ENCODE measurements at regions not wholly inside any gene's neighbourhood (a gene's known extent, or its start where the extent isn't known, plus 50 kb on each side); places are given as distances from the start of the nearest gene placed in this dataset.

GRCh38 chr4:65893957-65894755 lies 223.9 kb upstream of the EPHA5 start:
- no peak for DNase-seq (ENCODE audit: low spot score)

- DNase-seq (ENCODE audit: low spot score), result no peak
These were observed 223.0 kb upstream of the EPHA5 start for GRCh38 chr4:65893271-65893670.

GRCh38 chr4:65880594-65880993 lies 210.3 kb upstream of the EPHA5 start:
- DNase-seq (ENCODE audit: low spot score), result no peak

GRCh38 chr4:65868096-65868824 lies 198.0 kb upstream of the EPHA5 start:
- no peak for DNase-seq (ENCODE audit: low spot score)

- peak; percentile 25 for DNase-seq (ENCODE audit: low spot score)
These were observed 195.2 kb upstream of the EPHA5 start for GRCh38 chr4:65865489-65865888.

- no peak for DNase-seq (ENCODE audit: low spot score)
These were observed 191.7 kb upstream of the EPHA5 start for GRCh38 chr4:65861993-65862392.

- DNase-seq (ENCODE audit: low spot score), result no peak
These were observed 175.0 kb upstream of the EPHA5 start for GRCh38 chr4:65845199-65845773.

- no peak for DNase-seq (ENCODE audit: low spot score)
These were observed 169.1 kb upstream of the EPHA5 start for GRCh38 chr4:65839164-65839931.

GRCh38 chr4:65834707-65835106 lies 164.4 kb upstream of the EPHA5 start:
- DNase-seq (ENCODE audit: low spot score), result no peak

GRCh38 chr4:65831828-65832227 lies 161.5 kb upstream of the EPHA5 start:
- DNase-seq (ENCODE audit: low spot score), result no peak

GRCh38 chr4:65825116-65825753 lies 154.9 kb upstream of the EPHA5 start:
- DNase-seq (ENCODE audit: low spot score), result peak; percentile 4

GRCh38 chr4:65819192-65819591 lies 148.9 kb upstream of the EPHA5 start:
- DNase-seq (ENCODE audit: low spot score), result no peak

- no peak for DNase-seq (ENCODE audit: low spot score)
These were observed 135.6 kb upstream of the EPHA5 start for GRCh38 chr4:65805936-65806335.

- DNase-seq (ENCODE audit: low spot score), result no peak
These were observed 129.2 kb upstream of the EPHA5 start for GRCh38 chr4:65799513-65799912.

GRCh38 chr4:65798498-65799127 lies 128.3 kb upstream of the EPHA5 start:
- DNase-seq (ENCODE audit: low spot score), result no peak

- DNase-seq (ENCODE audit: low spot score), result no peak
These were observed 121.6 kb upstream of the EPHA5 start for GRCh38 chr4:65791812-65792308.

GRCh38 chr4:65791111-65791811 lies 121.0 kb upstream of the EPHA5 start:
- no peak for DNase-seq (ENCODE audit: low spot score)

- no peak for DNase-seq (ENCODE audit: low spot score)
These were observed 119.5 kb upstream of the EPHA5 start for GRCh38 chr4:65789805-65790204.

GRCh38 chr4:65789341-65789740 lies 119.1 kb upstream of the EPHA5 start:
- DNase-seq (ENCODE audit: low spot score), result no peak

GRCh38 chr4:65777270-65777669 lies 107.0 kb upstream of the EPHA5 start:
- DNase-seq (ENCODE audit: low spot score), result no peak

GRCh38 chr4:65773636-65774035 lies 103.3 kb upstream of the EPHA5 start:
- no peak for DNase-seq (ENCODE audit: low spot score)

All from kidney tubule cell (primary cell).